Natural killer cell (primary cell): ENCODE measurements at regions not wholly inside any gene's neighbourhood (a gene's known extent, or its start where the extent isn't known, plus 50 kb on each side); places are given as distances from the start of the nearest gene placed in this dataset.

Experiments used
- ATAC-seq, 3 donors: fragments of 150-1000 bp in 2 of 3; fragments of 200-7000 bp in 1 of 3; cut with Tn5 transposase; 1 replicate in 1 of 3; 2 replicates in 2 of 3; pipeline ENCODE4 v1.10.0; 2021; ENCODE audit warnings: mild to moderate bottlenecking in 2 of 3, moderate library complexity in 2 of 3
- DNase-seq, 2 donors: peaks; one replicate each; pipeline versions ENCODE4 v3.0.0 to v3.0.0-alpha.2; 2013 to 2021; ENCODE audit warnings: mixed read lengths in 1 of 2
- H3K27ac ChIP-seq: one replicate; pipeline ENCODE4 v1.5.1; 2013; ENCODE audit warnings: mild to moderate bottlenecking, low read length
- H3K27me3 ChIP-seq: one replicate; pipeline ENCODE4 v1.6.1; 2013; ENCODE audit warnings: low read length; ENCODE audit not compliant: control insufficient read depth, insufficient read depth
- H3K36me3 ChIP-seq: one replicate; pipeline ENCODE4 v1.6.1; 2013; ENCODE audit warnings: low read length; ENCODE audit not compliant: control insufficient read depth, insufficient read depth
- H3K4me1 ChIP-seq: one replicate; pipeline ENCODE4 v1.6.1; 2013; ENCODE audit warnings: low read length; ENCODE audit not compliant: control insufficient read depth, insufficient read depth
- H3K4me3 ChIP-seq: one replicate; pipeline ENCODE4 v1.5.1; 2013; ENCODE audit warnings: low read length
- H3K9me3 ChIP-seq: one replicate; pipeline ENCODE4 v1.6.1; 2013; ENCODE audit warnings: low read length; ENCODE audit not compliant: control insufficient read depth, insufficient read depth
- H3K27ac Mint-ChIP-seq, 2 donors: one replicate each; pipeline ENCODE4 v1.8.0; 2022; ENCODE audit warnings: mild to moderate bottlenecking in 2 of 2, mixed read lengths in 2 of 2, moderate library complexity in 1 of 2
- H3K27me3 Mint-ChIP-seq, 2 donors: one replicate each; pipeline ENCODE4 v1.8.0; 2022; ENCODE audit warnings: low read depth in 2 of 2, mixed read lengths in 2 of 2
- H3K36me3 Mint-ChIP-seq: one replicate; pipeline ENCODE4 v1.8.0; 2022; ENCODE audit warnings: mixed read lengths
- H3K4me1 Mint-ChIP-seq, 2 donors: one replicate each; pipeline ENCODE4 v1.8.0; 2022; ENCODE audit warnings: mixed read lengths in 2 of 2
- H3K4me3 Mint-ChIP-seq: one replicate; pipeline ENCODE4 v1.8.0; 2022; ENCODE audit warnings: mild to moderate bottlenecking, moderate library complexity, mixed read lengths
- H3K9me3 Mint-ChIP-seq, 2 donors: one replicate each; pipeline ENCODE4 v1.8.0; 2022; ENCODE audit warnings: mixed read lengths in 2 of 2
- CTCF ChIP-seq: fragments of 200-600 bp; IDR thresholded peaks from one replicate; pipeline ENCODE4 v1.8.0; 2022; ENCODE audit warnings: antibody characterized with exemption
- WGBS: methylation state at CpG from one replicate; pipeline ENCODE4 v1.1.7; 2013; ENCODE audit warnings: missing lambda C conversion rate; ENCODE audit not compliant: insufficient coverage; 5-methylcytosine and 5-hydroxymethylcytosine counted together
- intact Hi-C: fragments of 100-400 bp; cut with micrococcal nuclease; formaldehyde crosslinking; loops from one replicate; pipeline ENCODE4 v1.14.2; 2022

DNA sequence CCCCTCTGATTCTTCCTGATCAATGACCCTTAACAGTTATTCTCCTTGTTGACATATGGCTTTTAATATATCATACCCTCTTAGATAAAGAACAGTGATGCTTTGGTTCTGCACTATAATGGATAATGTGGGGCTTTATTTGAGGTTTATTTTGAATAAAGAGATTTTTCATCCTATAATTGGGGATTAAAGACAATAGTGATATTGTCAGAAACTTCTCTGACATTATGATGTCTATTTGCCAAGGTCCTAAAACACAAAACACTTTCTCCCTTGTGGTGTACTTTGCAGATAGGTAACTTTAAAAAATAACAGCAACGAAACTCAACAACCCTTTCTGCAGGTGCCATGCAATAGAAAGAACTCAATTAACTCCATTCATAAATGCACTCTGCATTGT lies 243.6 kb upstream of the RHOBTB1 start:
- Histone ChIP-seq H3K36me3 (no peaks in the 10 kb centered on the region), H3K27me3 (no peaks in the 10 kb centered on the region), H3K27ac (no peak overlapping the region), H3K4me1 (no peaks in the 10 kb centered on the region), H3K9me3 (peaks cover 2% of the 10 kb centered on the region), H3K4me3 (no peak overlapping the region)
- DNase-seq: no peak
- no peaks in the 10 kb centered on the region for H3K4me1 Mint-ChIP-seq
- TF ChIP-seq CTCF: no peak
- H3K4me3 Mint-ChIP-seq: no peak overlapping the region
- ATAC-seq: no peak
- H3K36me3 Mint-ChIP-seq: no peaks in the 10 kb centered on the region
- no peak overlapping the region for H3K27ac Mint-ChIP-seq
- WGBS: no CpG with 5 or more reads among the region's 1 CpG
- peaks cover 0 to 2% of the 10 kb centered on the region in 2 donors for H3K9me3 Mint-ChIP-seq
- intact Hi-C loops: no loop called here
- H3K27me3 Mint-ChIP-seq: peaks cover 0 to 5% of the 10 kb centered on the region in 2 donors

DNA sequence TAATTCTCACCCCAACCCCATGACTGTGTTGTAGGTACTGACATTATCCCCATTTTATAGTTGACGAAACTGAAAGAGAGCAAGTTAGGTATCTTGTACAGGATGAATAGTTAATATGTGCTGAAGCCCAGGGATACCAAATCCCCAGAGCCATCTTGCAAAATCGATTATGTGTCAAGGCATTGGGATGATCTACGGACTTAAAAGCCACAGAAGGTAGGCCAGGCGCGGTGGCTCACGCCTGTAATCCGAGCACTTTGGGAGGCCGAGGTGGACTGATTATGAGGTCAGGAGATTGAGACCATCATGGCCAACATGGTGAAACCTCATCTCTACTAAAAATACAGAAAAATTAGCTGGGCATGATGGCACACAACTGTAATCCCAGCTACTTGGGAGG lies 242.4 kb upstream of the RHOBTB1 start:
- no peak overlapping the region for H3K27ac Mint-ChIP-seq
- no peaks in the 10 kb centered on the region for H3K4me1 ChIP-seq
- WGBS: 94% methylated on average over 8 of the region's 8 CpGs
- no peaks in the 10 kb centered on the region for H3K36me3 ChIP-seq
- H3K27ac ChIP-seq: no peak overlapping the region
- no peaks in the 10 kb centered on the region for H3K36me3 Mint-ChIP-seq
- TF ChIP-seq CTCF: no peak
- DNase-seq (no peak), ATAC-seq (no peak)
- intact Hi-C loops: no loop called here
- H3K9me3 Mint-ChIP-seq: no peaks in the 10 kb centered on the region
- no peak overlapping the region for H3K4me3 ChIP-seq
- H3K9me3 ChIP-seq: no peaks in the 10 kb centered on the region
- no peak overlapping the region for H3K4me3 Mint-ChIP-seq
- H3K27me3 Mint-ChIP-seq: peaks cover 0 to 5% of the 10 kb centered on the region in 2 donors
- no peaks in the 10 kb centered on the region for H3K4me1 Mint-ChIP-seq
- no peaks in the 10 kb centered on the region for H3K27me3 ChIP-seq

GRCh38 chr10:61184429-61184828 lies 240.4 kb upstream of the RHOBTB1 start:
- Histone ChIP-seq H3K36me3 (no peaks in the 10 kb centered on the region), H3K9me3 (no peaks in the 10 kb centered on the region), H3K27ac (no peak overlapping the region), H3K4me3 (no peak overlapping the region), H3K27me3 (no peaks in the 10 kb centered on the region), H3K4me1 (no peaks in the 10 kb centered on the region)
- TF ChIP-seq CTCF: no peak
- no peaks in the 10 kb centered on the region for H3K9me3 Mint-ChIP-seq
- no peak overlapping the region for H3K27ac Mint-ChIP-seq
- H3K27me3 Mint-ChIP-seq: peaks cover 0 to 5% of the 10 kb centered on the region in 2 donors
- H3K36me3 Mint-ChIP-seq: no peaks in the 10 kb centered on the region
- no peaks in the 10 kb centered on the region for H3K4me1 Mint-ChIP-seq
- DNase-seq (no peak), ATAC-seq (no peak)
- intact Hi-C loops: no loop called here
- WGBS: 100% methylated on average over 1 of the region's 2 CpGs
- H3K4me3 Mint-ChIP-seq: no peak overlapping the region

GRCh38 chr10:61183967-61184366 lies 240.0 kb upstream of the RHOBTB1 start:
- no peaks in the 10 kb centered on the region for H3K9me3 ChIP-seq
- ATAC-seq (no peak), DNase-seq (no peak)
- intact Hi-C loops: no loop called here
- no peaks in the 10 kb centered on the region for H3K36me3 ChIP-seq
- Mint-ChIP-seq H3K4me1 (no peaks in the 10 kb centered on the region), H3K9me3 (no peaks in the 10 kb centered on the region), H3K27ac (no peak overlapping the region), H3K36me3 (no peaks in the 10 kb centered on the region), H3K27me3 (peaks cover 0 to 5% of the 10 kb centered on the region in 2 donors), H3K4me3 (no peak overlapping the region)
- TF ChIP-seq CTCF: no peak
- 71% methylated on average over 1 of the region's 1 CpG for WGBS
- no peak overlapping the region for H3K4me3 ChIP-seq
- H3K4me1 ChIP-seq: no peaks in the 10 kb centered on the region
- H3K27ac ChIP-seq: no peak overlapping the region
- no peaks in the 10 kb centered on the region for H3K27me3 ChIP-seq
